ENCODE measurements at regions not wholly inside any gene's neighbourhood (a gene's known extent, or its start where the extent isn't known, plus 50 kb on each side); places are given as distances from the start of the nearest gene placed in this dataset.

DNA sequence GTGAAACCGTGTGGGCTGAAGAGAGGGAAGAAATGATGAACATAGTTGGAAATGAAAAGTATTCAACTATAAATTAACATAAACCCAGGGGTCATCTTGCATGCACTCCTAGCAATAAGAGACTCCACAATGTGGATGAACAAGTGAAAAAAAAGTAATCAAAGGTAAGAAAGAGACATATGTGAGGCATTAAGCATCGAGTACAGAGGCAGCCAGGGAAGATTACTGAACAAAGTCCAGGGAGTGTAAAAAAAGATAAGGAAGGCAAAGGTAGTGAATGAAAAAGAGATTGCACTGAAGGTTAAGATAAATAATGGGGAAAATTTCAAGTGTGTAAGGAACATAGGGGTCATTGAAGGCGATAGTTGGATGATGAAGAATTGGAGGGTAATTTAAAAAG is 330.8 kb upstream of the PROX1 start:
- TF ChIP-seq FOXM1 (IDR thresholded peaks at IDR 0.05; ENCODE audit: borderline replicate concordance, low read depth) (no peak), TAF1 (IDR thresholded peaks at IDR 0.05; ENCODE audit: low read depth) (no peak)

All from Ishikawa (cell line).